ENCODE measurements at regions not wholly inside any gene's neighbourhood (a gene's known extent, or its start where the extent isn't known, plus 50 kb on each side); places are given as distances from the start of the nearest gene placed in this dataset.

DNA sequence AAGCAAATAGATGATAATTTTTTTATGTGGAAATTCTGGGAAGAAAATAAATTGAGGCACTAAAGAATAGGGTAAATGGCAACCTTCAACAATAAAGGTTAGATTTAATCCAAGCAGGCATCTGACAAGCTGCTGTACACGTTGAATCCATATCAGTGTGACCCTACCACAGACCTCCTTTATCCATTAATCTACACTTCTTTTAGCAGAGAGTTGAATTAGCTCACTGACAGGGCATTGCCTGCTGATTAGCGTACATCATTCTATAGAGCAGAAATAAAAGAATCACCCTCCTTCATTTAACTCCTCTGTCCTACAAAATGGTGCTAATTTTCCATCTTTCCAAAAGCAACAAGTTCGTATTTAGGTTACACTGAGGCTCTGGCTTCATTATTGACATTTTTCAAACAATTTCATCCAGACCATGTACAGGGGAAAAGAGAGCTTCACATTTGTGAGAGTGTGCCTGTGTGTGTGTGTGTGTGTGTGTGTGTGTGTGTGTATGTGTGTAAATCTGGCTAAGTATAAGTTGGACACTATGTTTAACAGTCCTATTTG, 356.0 kb downstream of the TFEC start:
- TF ChIP-seq, protein P1, sequence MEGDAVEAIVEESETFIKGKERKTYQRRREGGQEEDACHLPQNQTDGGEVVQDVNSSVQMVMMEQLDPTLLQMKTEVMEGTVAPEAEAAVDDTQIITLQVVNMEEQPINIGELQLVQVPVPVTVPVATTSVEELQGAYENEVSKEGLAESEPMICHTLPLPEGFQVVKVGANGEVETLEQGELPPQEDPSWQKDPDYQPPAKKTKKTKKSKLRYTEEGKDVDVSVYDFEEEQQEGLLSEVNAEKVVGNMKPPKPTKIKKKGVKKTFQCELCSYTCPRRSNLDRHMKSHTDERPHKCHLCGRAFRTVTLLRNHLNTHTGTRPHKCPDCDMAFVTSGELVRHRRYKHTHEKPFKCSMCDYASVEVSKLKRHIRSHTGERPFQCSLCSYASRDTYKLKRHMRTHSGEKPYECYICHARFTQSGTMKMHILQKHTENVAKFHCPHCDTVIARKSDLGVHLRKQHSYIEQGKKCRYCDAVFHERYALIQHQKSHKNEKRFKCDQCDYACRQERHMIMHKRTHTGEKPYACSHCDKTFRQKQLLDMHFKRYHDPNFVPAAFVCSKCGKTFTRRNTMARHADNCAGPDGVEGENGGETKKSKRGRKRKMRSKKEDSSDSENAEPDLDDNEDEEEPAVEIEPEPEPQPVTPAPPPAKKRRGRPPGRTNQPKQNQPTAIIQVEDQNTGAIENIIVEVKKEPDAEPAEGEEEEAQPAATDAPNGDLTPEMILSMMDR (conservative IDR thresholded peaks at IDR 0.05; ENCODE audit: low read depth in 2 of 2), result no peak
- TF ChIP-seq EZH2 (IDR thresholded peaks at IDR 0.05; ENCODE audit: low read depth, unreplicated experiment), result no peak
- no peak for TF ChIP-seq POLR2AphosphoS5 (IDR thresholded peaks at IDR 0.05; ENCODE audit: low read depth)
- TF ChIP-seq ZNF114 (CRISPR knock-in tag; IDR thresholded peaks at IDR 0.05), result no peak
- no peak for TF ChIP-seq EZH2phosphoT487 (IDR thresholded peaks at IDR 0.05; ENCODE audit: unreplicated experiment)
- no peak for TF ChIP-seq JUNB (IDR thresholded peaks at IDR 0.05; ENCODE audit: unreplicated experiment)
- no peak for TF ChIP-seq ZNF331 (CRISPR knock-in tag; IDR thresholded peaks at IDR 0.05; ENCODE audit: low read depth)
- no peak for TF ChIP-seq STAT1 (IDR thresholded peaks at IDR 0.05; ENCODE audit: unreplicated experiment)
- TF ChIP-seq CREB1 (CRISPR knock-in tag; IDR thresholded peaks at IDR 0.05; ENCODE audit: low read depth), result no peak
- TF ChIP-seq, protein P2, sequence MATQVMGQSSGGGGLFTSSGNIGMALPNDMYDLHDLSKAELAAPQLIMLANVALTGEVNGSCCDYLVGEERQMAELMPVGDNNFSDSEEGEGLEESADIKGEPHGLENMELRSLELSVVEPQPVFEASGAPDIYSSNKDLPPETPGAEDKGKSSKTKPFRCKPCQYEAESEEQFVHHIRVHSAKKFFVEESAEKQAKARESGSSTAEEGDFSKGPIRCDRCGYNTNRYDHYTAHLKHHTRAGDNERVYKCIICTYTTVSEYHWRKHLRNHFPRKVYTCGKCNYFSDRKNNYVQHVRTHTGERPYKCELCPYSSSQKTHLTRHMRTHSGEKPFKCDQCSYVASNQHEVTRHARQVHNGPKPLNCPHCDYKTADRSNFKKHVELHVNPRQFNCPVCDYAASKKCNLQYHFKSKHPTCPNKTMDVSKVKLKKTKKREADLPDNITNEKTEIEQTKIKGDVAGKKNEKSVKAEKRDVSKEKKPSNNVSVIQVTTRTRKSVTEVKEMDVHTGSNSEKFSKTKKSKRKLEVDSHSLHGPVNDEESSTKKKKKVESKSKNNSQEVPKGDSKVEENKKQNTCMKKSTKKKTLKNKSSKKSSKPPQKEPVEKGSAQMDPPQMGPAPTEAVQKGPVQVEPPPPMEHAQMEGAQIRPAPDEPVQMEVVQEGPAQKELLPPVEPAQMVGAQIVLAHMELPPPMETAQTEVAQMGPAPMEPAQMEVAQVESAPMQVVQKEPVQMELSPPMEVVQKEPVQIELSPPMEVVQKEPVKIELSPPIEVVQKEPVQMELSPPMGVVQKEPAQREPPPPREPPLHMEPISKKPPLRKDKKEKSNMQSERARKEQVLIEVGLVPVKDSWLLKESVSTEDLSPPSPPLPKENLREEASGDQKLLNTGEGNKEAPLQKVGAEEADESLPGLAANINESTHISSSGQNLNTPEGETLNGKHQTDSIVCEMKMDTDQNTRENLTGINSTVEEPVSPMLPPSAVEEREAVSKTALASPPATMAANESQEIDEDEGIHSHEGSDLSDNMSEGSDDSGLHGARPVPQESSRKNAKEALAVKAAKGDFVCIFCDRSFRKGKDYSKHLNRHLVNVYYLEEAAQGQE (IDR thresholded peaks at IDR 0.05; ENCODE audit: unreplicated experiment), result no peak
- TF ChIP-seq, protein P3, sequence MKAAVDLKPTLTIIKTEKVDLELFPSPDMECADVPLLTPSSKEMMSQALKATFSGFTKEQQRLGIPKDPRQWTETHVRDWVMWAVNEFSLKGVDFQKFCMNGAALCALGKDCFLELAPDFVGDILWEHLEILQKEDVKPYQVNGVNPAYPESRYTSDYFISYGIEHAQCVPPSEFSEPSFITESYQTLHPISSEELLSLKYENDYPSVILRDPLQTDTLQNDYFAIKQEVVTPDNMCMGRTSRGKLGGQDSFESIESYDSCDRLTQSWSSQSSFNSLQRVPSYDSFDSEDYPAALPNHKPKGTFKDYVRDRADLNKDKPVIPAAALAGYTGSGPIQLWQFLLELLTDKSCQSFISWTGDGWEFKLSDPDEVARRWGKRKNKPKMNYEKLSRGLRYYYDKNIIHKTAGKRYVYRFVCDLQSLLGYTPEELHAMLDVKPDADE (IDR thresholded peaks at IDR 0.05), result no peak
- no peak for TF ChIP-seq NANOG (IDR thresholded peaks at IDR 0.05; ENCODE audit: borderline replicate concordance)
